Sigmoid colon (tissue), 6 donors: ENCODE measurements at regions not wholly inside any gene's neighbourhood (a gene's known extent, or its start where the extent isn't known, plus 50 kb on each side); places are given as distances from the start of the nearest gene placed in this dataset.
A peak's percentile ranks its signal among the peaks of the same experiment; 100 is the strongest.

ENCODE experiments used
- DNase-seq: peaks from one replicate; pipeline ENCODE4 v3.0.0-alpha.2; 2019
- H3K27ac ChIP-seq, 4 donors: fragments of 200-600 bp; sonication (generic); one replicate each; pipeline ENCODE4 v1.5.1; 2016 to 2019; ENCODE audit warnings: mild to moderate bottlenecking in 1 of 4
- H3K27me3 ChIP-seq, 3 donors: fragments of 200-600 bp; sonication (generic); one replicate each; pipeline ENCODE4 v1.5.1; 2019; ENCODE audit warnings: mild to moderate bottlenecking in 1 of 3
- H3K36me3 ChIP-seq, 4 donors: fragments of 200-600 bp; sonication (generic); one replicate each; pipeline ENCODE4 v1.5.1; 2016 to 2019
- H3K4me1 ChIP-seq, 4 donors: fragments of 200-600 bp; sonication (generic); one replicate each; pipeline ENCODE4 v1.5.1; 2017 to 2019
- H3K4me3 ChIP-seq, 4 donors: fragments of 200-600 bp; sonication (generic); one replicate each; pipeline ENCODE4 v1.5.1; 2017 to 2019; ENCODE audit warnings: mild to moderate bottlenecking in 2 of 4, moderate library complexity in 1 of 4
- H3K9me3 ChIP-seq, 4 donors: fragments of 200-600 bp in 3 of 4; sonication (generic) in 3 of 4; one replicate each; pipeline versions ENCODE4 v1.5.1 to v1.6.1; 2013 to 2019
- CTCF ChIP-seq, 4 experiments: fragments of 450-650 bp in 3 of 4; fragments of 200-600 bp in 1 of 4; IDR thresholded peaks; one replicate each; pipeline ENCODE4 v1.5.1; 2016 to 2019; ENCODE audit warnings: antibody characterized with exemption in 4 of 4, mild to moderate bottlenecking in 3 of 4, moderate library complexity in 2 of 4
- EP300 ChIP-seq, 4 donors: sonication (generic); formaldehyde crosslinking; IDR thresholded peaks; one replicate each; pipeline ENCODE4 v1.6.1; 2017; ENCODE audit warnings: antibody characterized with exemption in 4 of 4
- POLR2A ChIP-seq, 2 donors: fragments of 450-650 bp; IDR thresholded peaks; one replicate each; pipeline ENCODE4 v1.6.1; 2016; ENCODE audit warnings: antibody characterized with exemption in 2 of 2, mild to moderate bottlenecking in 2 of 2, moderate library complexity in 2 of 2
- POLR2AphosphoS5 ChIP-seq, 4 donors: sonication (generic); formaldehyde crosslinking; IDR thresholded peaks; one replicate each; pipeline ENCODE4 v1.6.1; 2017; ENCODE audit warnings: antibody characterized with exemption in 4 of 4
- WGBS, 2 donors: extraction: QIAGEN DNeasy Blood & Tissue Kit; methylation state at CpG; one replicate each; pipeline ENCODE4 v1.1.7; 2013; 5-methylcytosine and 5-hydroxymethylcytosine counted together
- intact Hi-C: fragments of 100-400 bp; cut with DNase I; formaldehyde crosslinking; loops from one replicate; pipeline ENCODE4 v1.15.1; 2023
- donor health status: healthy with polysubstance abuse.
- donor health status: healthy.

- no peaks in the 10 kb centered on the region for H3K27me3 ChIP-seq
- no peak overlapping the region for H3K4me3 ChIP-seq
- TF ChIP-seq EP300 (IDR thresholded peaks at IDR 0.05) (no peak), CTCF (IDR thresholded peaks at IDR 0.05) (no peak), POLR2A (IDR thresholded peaks at IDR 0.05) (no peak), POLR2AphosphoS5 (IDR thresholded peaks at IDR 0.05) (no peak)
- H3K27ac ChIP-seq: no peak overlapping the region
- WGBS, 2 donors: 93 to 95% methylated on average over 1 of the region's 1 CpG
- no peaks in the 10 kb centered on the region for H3K36me3 ChIP-seq
- intact Hi-C loops: no loop called here
- no peaks in the 10 kb centered on the region for H3K4me1 ChIP-seq
- H3K9me3 ChIP-seq: peaks cover 0 to 6% (median 1%) of the 10 kb centered on the region in 4 donors
- no peak for DNase-seq
Measured at GRCh38 chr6:142531727-142532126, 229.9 kb downstream of the ADGRG6 start.

- Histone ChIP-seq H3K9me3 (peaks cover 0 to 6% (median 1%) of the 10 kb centered on the region in 4 donors), H3K27ac (no peak overlapping the region), H3K27me3 (no peaks in the 10 kb centered on the region), H3K4me1 (no peaks in the 10 kb centered on the region), H3K36me3 (no peaks in the 10 kb centered on the region), H3K4me3 (no peak overlapping the region)
- DNase-seq: no peak
- intact Hi-C loops: no loop called here
- no peak for TF ChIP-seq POLR2AphosphoS5 (IDR thresholded peaks at IDR 0.05)
- no peak for TF ChIP-seq POLR2A (IDR thresholded peaks at IDR 0.05)
- no peak for TF ChIP-seq EP300 (IDR thresholded peaks at IDR 0.05)
- TF ChIP-seq CTCF (IDR thresholded peaks at IDR 0.05): no peak
- 91 to 95% methylated on average over 1 of the region's 1 CpG for WGBS, 2 donors
Measured at GRCh38 chr6:142534076-142534475, 232.3 kb downstream of the ADGRG6 start.

- Histone ChIP-seq H3K27me3 (no peaks in the 10 kb centered on the region), H3K27ac (no peak overlapping the region), H3K9me3 (peaks cover 0 to 6% (median 1%) of the 10 kb centered on the region in 4 donors), H3K4me3 (no peak overlapping the region), H3K36me3 (no peaks in the 10 kb centered on the region), H3K4me1 (no peaks in the 10 kb centered on the region)
- 57 to 70% methylated on average over 2 of the region's 2 CpGs for WGBS, 2 donors
- no peak for TF ChIP-seq POLR2AphosphoS5 (IDR thresholded peaks at IDR 0.05)
- no peak for TF ChIP-seq CTCF (IDR thresholded peaks at IDR 0.05)
- no peak for TF ChIP-seq EP300 (IDR thresholded peaks at IDR 0.05)
- TF ChIP-seq POLR2A (IDR thresholded peaks at IDR 0.05): no peak
- intact Hi-C loops: no loop called here
- DNase-seq: no peak
Measured at GRCh38 chr6:142534484-142534883, 232.7 kb downstream of the ADGRG6 start.

- 78% methylated on average over 11 of the region's 11 CpGs for WGBS, 2 donors
- no peak overlapping the region for H3K27ac ChIP-seq
- H3K4me1 ChIP-seq: peaks cover 0 to 3% (median under 1%) of the 10 kb centered on the region in 4 donors
- TF ChIP-seq CTCF (IDR thresholded peaks at IDR 0.05): peak in 1 of 4 experiments; percentile 24
- no peak for TF ChIP-seq POLR2AphosphoS5 (IDR thresholded peaks at IDR 0.05)
- TF ChIP-seq EP300 (IDR thresholded peaks at IDR 0.05): no peak
- TF ChIP-seq POLR2A (IDR thresholded peaks at IDR 0.05): no peak
- H3K9me3 ChIP-seq: peaks cover 0 to 6% (median 1%) of the 10 kb centered on the region in 4 donors
- H3K36me3 ChIP-seq: no peaks in the 10 kb centered on the region
- no peak overlapping the region for H3K4me3 ChIP-seq
- intact Hi-C loops: no loop called here
- H3K27me3 ChIP-seq: no peaks in the 10 kb centered on the region
- no peak for DNase-seq
Measured at GRCh38 chr6:142537612-142538478, 236.0 kb downstream of the ADGRG6 start.
